K562 (cell line): ENCODE measurements at regions not wholly inside any gene's neighbourhood (a gene's known extent, or its start where the extent isn't known, plus 50 kb on each side); places are given as distances from the start of the nearest gene placed in this dataset.

Source experiments
- ATAC-seq: fragments of 200-7000 bp; cut with Tn5 transposase; 3 replicates; pipeline ENCODE4 v1.9.1; 2020; ENCODE audit warnings: moderate library complexity
- BruUV-seq: library from RNA; stranded (reverse); fragments of 400-500 nt; replicated peaks from 2 replicates; lab custom pipeline; 2021; lab: Mats Ljungman, UMichigan
- CTCF ChIA-PET: fragments of 300-600 bp; formaldehyde crosslinking; extraction: SDS; loops from one replicate; lab custom pipeline; 2021; ENCODE audit warnings: low intra/inter-chr PET ratio; lab: Yijun Ruan, JAX
- POLR2A ChIA-PET: fragments of 300-600, 350-650 bp; sonication (Branson Sonifier 250); formaldehyde crosslinking; extraction: SDS; loops from one replicate; lab custom pipeline; 2021; ENCODE audit warnings: antibody characterized with exemption, inconsistent platforms; lab: Yijun Ruan, JAX
- DNase-seq, 4 experiments: peaks; one replicate each; pipeline versions ENCODE4 v3.0.0 to v3.0.0-alpha.2; 2011 to 2018; ENCODE audit warnings: low spot score in 3 of 4, mixed read lengths in 3 of 4; ENCODE audit errors: extremely low read depth in 1 of 4
- FAIRE-seq: peaks from 2 replicates; lab custom pipeline; 2011; peaks lifted over from hg19 to GRCh38; lab: Jason Lieb, UNC
- H2AFZ ChIP-seq: 2 replicates; pipeline ENCODE4 v1.6.0; 2011; ENCODE audit warnings: low read depth, low read length, control low read depth, inconsistent platforms
- H3K27ac ChIP-seq: fragments of 200-600 bp; 3 replicates; pipeline ENCODE4 v1.8.0; 2011; ENCODE audit warnings: low read depth, mild to moderate bottlenecking, control low read depth, inconsistent platforms, low read length, moderate library complexity, mixed read lengths; ENCODE audit errors: extremely low read depth
- H3K27me3 ChIP-seq, 2 experiments: fragments of 300-600 bp in 1 of 2; 2 replicates in 1 of 2; 3 replicates in 1 of 2; pipeline versions ENCODE4 v1.6.0 to v1.8.0; 2011; ENCODE audit warnings: inconsistent platforms in 2 of 2, low read length in 2 of 2, mild to moderate bottlenecking in 1 of 2, mixed read lengths in 1 of 2, moderate library complexity in 1 of 2; ENCODE audit not compliant: control insufficient read depth in 2 of 2, insufficient read depth in 2 of 2
- H3K36me3 ChIP-seq: fragments of 300-600 bp; 3 replicates; pipeline ENCODE4 v1.8.0; 2011; ENCODE audit warnings: mild to moderate bottlenecking, low read length, inconsistent platforms; ENCODE audit not compliant: control insufficient read depth, insufficient read depth
- H3K4me1 ChIP-seq, 2 experiments: fragments of 200-600 bp in 1 of 2; replicated peaks in 1 of 2; 2 replicates in 1 of 2; 3 replicates in 1 of 2; pipeline versions ENCODE4 v1.5.1 to v1.8.0; 2011; ENCODE audit warnings: inconsistent platforms in 2 of 2, low read length in 2 of 2, mild to moderate bottlenecking in 1 of 2, mixed read lengths in 1 of 2, moderate library complexity in 1 of 2; ENCODE audit not compliant: control insufficient read depth in 2 of 2, insufficient read depth in 2 of 2
- H3K4me2 ChIP-seq: 2 replicates; pipeline ENCODE4 v1.6.1; 2011; ENCODE audit warnings: low read length, control low read depth, inconsistent platforms, mixed read lengths; ENCODE audit not compliant: insufficient read depth
- H3K4me3 ChIP-seq: fragments of 200-600 bp; sonication (generic), shearing (Covaris generic); 2 replicates; pipeline ENCODE4 v1.5.1; 2016; ENCODE audit warnings: control low read depth, inconsistent platforms
- H3K79me2 ChIP-seq: fragments of 200-600 bp; 3 replicates; pipeline ENCODE4 v1.8.0; 2011; ENCODE audit warnings: low read length, inconsistent platforms; ENCODE audit not compliant: control insufficient read depth, insufficient read depth
- H3K9ac ChIP-seq, 2 experiments: 2 replicates each; pipeline versions ENCODE4 v1.6.0 to v1.6.1; 2011; ENCODE audit warnings: low read depth in 2 of 2, low read length in 2 of 2, control low read depth in 1 of 2, inconsistent platforms in 1 of 2, mild to moderate bottlenecking in 1 of 2, mixed read lengths in 1 of 2; ENCODE audit not compliant: insufficient read depth in 1 of 2
- H3K9me1 ChIP-seq: one replicate; pipeline ENCODE4 v1.6.0; 2011; ENCODE audit warnings: inconsistent platforms, mild to moderate bottlenecking, low read length, moderate library complexity; ENCODE audit not compliant: control insufficient read depth, insufficient read depth
- H3K9me3 ChIP-seq: replicated peaks from 2 replicates; pipeline ENCODE4 v1.5.1; 2011; ENCODE audit warnings: low read depth, low read length, inconsistent platforms; ENCODE audit not compliant: control insufficient read depth, insufficient read depth
- H4K20me1 ChIP-seq: replicated peaks from 2 replicates; pipeline ENCODE4 v1.6.1; 2011; ENCODE audit warnings: low read length, inconsistent platforms, mixed read lengths; ENCODE audit not compliant: control insufficient read depth, insufficient read depth
- ARNT ChIP-seq, 2 experiments: fragments of 450-650 bp; IDR thresholded peaks; 2 replicates each; pipeline ENCODE4 v1.6.1; 2016; ENCODE audit warnings: mild to moderate bottlenecking in 1 of 2
- NR1H2 ChIP-seq: sonication (generic); formaldehyde crosslinking; IDR thresholded peaks from 2 replicates; pipeline ENCODE4 v1.4.0; 2020; ENCODE audit warnings: mild to moderate bottlenecking, missing genetic modification reagents
- POLR3G ChIP-seq: IDR thresholded peaks from 2 replicates; pipeline ENCODE4 v1.6.1; 2011; ENCODE audit not compliant: insufficient read length, insufficient replicate concordance; ENCODE audit errors: extremely low read depth
- U2AF2 ChIP-seq: fragments of 200-400 bp; formaldehyde crosslinking; optimal IDR thresholded peaks from 2 replicates; pipeline ENCODE3; 2017; ENCODE audit warnings: low read depth, mild to moderate bottlenecking, low read length
- WHSC1 ChIP-seq: IDR thresholded peaks from one replicate; pipeline ENCODE4 v1.6.1; 2012; ENCODE audit warnings: low read length, control low read depth, inconsistent platforms
- ZBTB8A ChIP-seq: fragments of 450-650 bp; IDR thresholded peaks from 2 replicates; pipeline ENCODE4 v1.6.1; 2018; ENCODE audit warnings: mild to moderate bottlenecking, moderate library complexity; ENCODE audit not compliant: partially characterized antibody
- ZNF316 ChIP-seq: fragments of 450-650 bp; IDR thresholded peaks from 2 replicates; pipeline ENCODE4 v1.6.1; 2016
- ZNF644 ChIP-seq: fragments of 200-800 bp; sonication (Bioruptor generic); IDR thresholded peaks from 2 replicates; pipeline ENCODE4 v1.6.1; 2016; ENCODE audit warnings: low read depth, missing genetic modification characterization, missing compliant biosample characterization
- WGBS: fragments of 100-300 bp; shearing (Covaris generic); methylation state at CpG from one replicate; pipeline ENCODE4 v1.1.6; 2016; ENCODE audit warnings: low coverage, mixed read lengths; ENCODE audit not compliant: insufficient coverage; ENCODE audit errors: missing lambda C conversion rate; 5-methylcytosine and 5-hydroxymethylcytosine counted together
- in situ Hi-C: fragments of 300-500 bp; cut with MboI; formaldehyde crosslinking; loops from 4 replicates; pipeline ENCODE4 v1.15.0; 2018; ENCODE audit warnings: inconsistent platforms, mixed read lengths
- intact Hi-C: fragments of 100-400 bp; cut with micrococcal nuclease; formaldehyde crosslinking; loops from 2 replicates; pipeline ENCODE4 v1.14.2; 2022

DNA sequence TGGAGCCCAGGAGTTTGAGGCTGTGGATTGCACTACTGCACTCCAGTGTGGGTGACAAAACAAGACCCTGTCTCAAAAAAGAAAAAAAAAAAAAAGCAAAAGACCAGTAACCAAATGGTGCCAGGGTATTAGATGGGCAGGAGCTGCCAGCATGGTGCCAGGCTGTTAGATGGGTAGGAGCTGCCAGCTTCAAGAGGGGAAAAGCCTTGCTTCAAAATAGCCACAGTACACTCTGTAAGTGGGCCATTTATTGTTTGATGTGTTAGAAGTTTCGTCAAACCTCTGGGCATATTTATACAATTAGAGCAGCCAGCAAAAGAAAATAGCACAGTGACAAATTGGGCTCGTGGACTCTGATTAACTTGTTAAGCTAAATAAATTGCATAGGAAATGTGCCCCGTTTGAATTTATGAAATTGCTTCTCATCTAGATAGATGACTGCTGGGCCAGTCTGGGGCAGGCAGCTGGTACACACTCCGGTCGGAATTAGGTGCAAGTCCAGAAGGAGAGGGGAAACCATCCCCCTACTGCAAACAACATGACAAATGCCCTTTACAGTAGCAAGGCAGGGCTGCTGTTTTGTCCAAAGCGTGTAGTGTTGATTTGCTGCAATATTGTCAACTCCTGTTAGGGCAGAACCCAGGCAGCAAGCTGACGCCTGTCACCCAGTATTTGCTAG lies 126.3 kb upstream of the IRX3 start:
- no peak overlapping the region for H2AFZ ChIP-seq
- WGBS: 1% methylated on average over 7 of the region's 7 CpGs
- no peaks in the 10 kb centered on the region for H3K79me2 ChIP-seq
- FAIRE-seq (no peak), DNase-seq (no peak), ATAC-seq (no peak)
- in situ Hi-C loops: no loop called here
- no TSS peak for BruUV-seq
- H3K9me1 ChIP-seq: no peaks in the 10 kb centered on the region
- no peak for TF ChIP-seq NR1H2 (CRISPR knock-in tag)
- TF ChIP-seq POLR3G: no peak
- TF ChIP-seq U2AF2: no peak
- ChIA-PET POLR2A (interaction anchor here (0.6 kb wide), 2 partner anchors 13 to 985 kb away, joined by 3 read pairs; no protein-coding TSS in a partner anchor), CTCF (no interaction called here)
- no peak overlapping the region for H3K27ac ChIP-seq
- no peaks in the 10 kb centered on the region for H4K20me1 ChIP-seq
- H3K4me3 ChIP-seq: no peak overlapping the region
- no peak overlapping the region for H3K4me2 ChIP-seq
- H3K4me1 ChIP-seq: no peaks in the 10 kb centered on the region
- H3K9ac ChIP-seq: no peak overlapping the region
- peaks cover 6 to 9% of the 10 kb centered on the region in 2 experiments; a peak in 2 of 5 replicates for H3K27me3 ChIP-seq
- intact Hi-C loops: no loop called here
- H3K36me3 ChIP-seq: no peaks in the 10 kb centered on the region
- H3K9me3 ChIP-seq: no peaks in the 10 kb centered on the region

DNA sequence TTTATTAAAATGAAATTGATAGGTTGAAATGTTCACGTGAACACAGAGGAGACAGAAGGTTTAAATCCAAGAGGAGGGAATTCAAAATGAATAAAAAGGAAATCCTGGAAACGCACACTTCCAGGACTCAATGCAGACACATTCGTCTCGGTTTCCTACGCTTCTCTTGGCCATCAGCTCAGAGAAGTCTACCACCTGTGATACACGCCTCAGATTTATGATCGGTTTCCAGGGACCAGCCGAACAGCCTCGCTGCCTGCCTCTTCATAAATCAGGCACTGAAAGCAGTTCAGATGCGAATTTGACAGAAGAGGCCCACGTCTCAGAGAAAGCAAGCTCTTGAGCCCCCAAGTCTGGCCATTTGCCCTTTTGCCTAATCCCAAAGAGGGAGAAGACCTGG lies 125.5 kb upstream of the IRX3 start:
- POLR2A ChIA-PET: interaction anchor here (0.6 kb wide), 1 partner anchor 985 kb away, joined by 3 read pairs; no protein-coding TSS in a partner anchor
- Histone ChIP-seq H3K79me2 (no peaks in the 10 kb centered on the region), H3K9me3 (no peaks in the 10 kb centered on the region), H2AFZ (no peak overlapping the region), H3K9me1 (no peaks in the 10 kb centered on the region), H3K36me3 (no peaks in the 10 kb centered on the region), H3K4me2 (no peak overlapping the region), H3K4me1 (no peaks in the 10 kb centered on the region), H3K27me3 (peaks cover 6 to 9% of the 10 kb centered on the region in 2 experiments; a peak in 3 of 5 replicates), H4K20me1 (no peaks in the 10 kb centered on the region), H3K4me3 (no peak overlapping the region), H3K9ac (no peak overlapping the region), H3K27ac (no peak overlapping the region)
- DNase-seq: no peak
- intact Hi-C loops: no loop called here
- BruUV-seq: no TSS peak
- WGBS: 2% methylated on average over 11 of the region's 11 CpGs
- CTCF ChIA-PET: no interaction called here
- in situ Hi-C loops: no loop called here
- FAIRE-seq: no peak
- no peak for ATAC-seq
- TF ChIP-seq ARNT (IDR thresholded peaks at IDR 0.05) (no peak), WHSC1 (no peak), ZNF316 (no peak), ZBTB8A (no peak), ZNF644 (tag) (no peak)
